NCI-H187 treated with DMSO at 0.1 percent for 48 hours (cell line): ENCODE measurements at regions not wholly inside any gene's neighbourhood (a gene's known extent, or its start where the extent isn't known, plus 50 kb on each side); places are given as distances from the start of the nearest gene placed in this dataset.

Experiments used
- DNase-seq: peaks from one replicate; lab custom pipeline; 2025; lab: John Stamatoyannopoulos, UW

DNA sequence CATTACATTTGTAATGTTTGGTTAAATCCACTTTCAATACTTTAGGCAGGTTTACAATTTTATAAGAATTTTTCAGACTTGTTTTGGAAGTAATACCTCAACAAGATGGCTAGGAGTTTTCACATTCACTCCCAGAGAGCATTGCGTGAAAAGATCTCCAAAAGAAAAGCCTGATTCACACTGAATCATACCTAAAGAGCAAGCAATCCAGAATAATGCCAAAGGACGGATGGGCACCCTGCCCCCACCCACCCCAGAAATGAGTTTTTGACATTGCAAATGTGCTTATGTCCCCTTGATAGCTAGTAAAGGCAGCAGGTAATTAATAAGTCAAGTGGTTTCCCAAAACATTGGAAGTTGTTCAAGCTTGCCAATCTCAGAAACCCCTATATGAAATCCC, 557.7 kb upstream of the TENM3 start:
- no peak for DNase-seq

DNA sequence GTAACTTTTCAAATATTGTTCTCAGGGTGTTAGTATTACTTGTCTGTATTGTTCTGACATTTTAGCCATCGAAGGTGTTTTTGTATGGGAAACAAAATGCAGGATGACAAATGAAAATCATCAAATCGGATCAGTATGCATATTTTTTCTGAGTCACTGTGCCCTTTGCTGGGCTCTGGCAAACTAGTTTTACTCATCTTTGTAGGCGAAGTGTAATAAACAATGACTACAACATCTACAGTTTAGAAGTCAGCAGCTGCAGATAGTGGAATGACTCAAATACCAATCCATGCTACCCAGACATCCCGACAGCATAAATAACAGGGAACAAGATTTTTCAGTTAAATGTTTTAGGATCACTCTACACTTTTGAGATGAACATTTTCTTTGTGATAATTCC, 557.3 kb upstream of the TENM3 start:
- DNase-seq: no peak

DNA sequence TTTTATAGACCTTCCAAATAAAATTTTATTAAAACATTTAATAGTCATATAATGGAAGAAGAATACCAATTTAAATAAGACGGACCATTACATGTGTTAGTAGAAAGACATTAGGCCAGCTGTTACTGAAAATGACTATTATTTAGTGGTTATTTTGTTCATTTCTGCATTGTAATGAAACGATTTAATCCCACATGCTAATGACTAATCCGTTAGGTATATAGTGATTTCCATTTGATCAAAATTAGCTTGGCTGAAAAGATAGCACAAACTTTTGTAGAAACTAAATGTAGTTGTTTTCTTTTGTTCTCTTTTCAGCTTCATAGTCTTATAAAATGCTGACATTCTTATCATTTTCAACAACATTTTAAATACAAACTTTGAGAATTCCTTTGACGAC, 556.1 kb upstream of the TENM3 start:
- no peak for DNase-seq

DNA sequence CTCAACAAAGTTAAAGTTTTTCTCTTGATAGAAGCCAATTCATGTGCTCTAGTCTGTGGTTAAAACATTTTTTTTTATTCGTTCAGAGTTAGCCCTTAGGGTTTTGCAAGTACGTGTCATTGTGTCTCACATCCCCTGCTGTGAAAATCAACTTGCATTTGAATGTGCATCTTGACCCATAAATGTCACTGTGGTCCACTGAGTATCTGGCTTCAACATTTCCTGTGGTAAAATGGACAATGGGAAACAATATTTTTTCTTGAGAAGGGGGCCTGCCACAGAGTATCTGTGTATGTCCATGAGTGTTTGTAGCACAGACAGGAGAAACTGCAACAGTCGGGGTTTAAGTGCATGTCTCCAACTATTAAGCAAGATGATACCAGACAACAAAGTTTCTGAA, 554.8 kb upstream of the TENM3 start:
- no peak for DNase-seq

DNA sequence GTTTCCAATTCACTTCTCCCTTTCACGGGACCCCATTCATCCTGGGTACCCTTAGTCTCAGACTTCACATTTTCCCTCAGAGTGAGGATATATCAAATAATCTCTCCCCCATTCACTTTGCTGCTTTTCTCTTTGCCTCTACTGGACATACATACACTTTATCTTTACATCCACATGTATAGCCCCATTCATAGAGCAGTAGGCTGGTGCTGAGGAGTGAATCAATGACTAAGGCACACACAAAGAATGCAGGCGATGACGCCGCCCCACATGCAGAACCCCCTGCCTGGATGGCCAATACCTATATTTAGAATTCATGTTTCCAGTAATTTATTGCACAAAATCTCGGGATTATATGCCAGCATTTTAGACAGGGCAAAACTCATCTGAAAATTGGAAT, 554.3 kb upstream of the TENM3 start:
- no peak for DNase-seq

DNA sequence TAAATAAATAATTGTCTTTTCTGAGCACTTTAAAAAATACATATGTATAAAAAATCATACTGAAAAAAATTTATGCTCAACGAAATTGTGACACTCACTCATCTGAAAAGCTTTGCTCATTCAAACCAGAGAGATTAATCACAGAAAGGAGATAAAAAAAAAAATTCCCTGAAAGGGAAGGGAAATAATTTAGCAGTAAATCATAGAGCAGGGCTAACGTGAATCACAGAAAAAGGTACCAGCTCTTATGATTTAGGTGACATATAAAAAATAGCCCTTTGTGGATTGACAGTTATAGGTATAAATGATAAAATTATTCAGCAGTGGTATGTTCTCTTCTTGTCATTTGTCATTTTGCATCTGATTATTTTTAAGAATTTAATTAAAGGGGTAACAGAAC, 552.7 kb upstream of the TENM3 start:
- DNase-seq: no peak

DNA sequence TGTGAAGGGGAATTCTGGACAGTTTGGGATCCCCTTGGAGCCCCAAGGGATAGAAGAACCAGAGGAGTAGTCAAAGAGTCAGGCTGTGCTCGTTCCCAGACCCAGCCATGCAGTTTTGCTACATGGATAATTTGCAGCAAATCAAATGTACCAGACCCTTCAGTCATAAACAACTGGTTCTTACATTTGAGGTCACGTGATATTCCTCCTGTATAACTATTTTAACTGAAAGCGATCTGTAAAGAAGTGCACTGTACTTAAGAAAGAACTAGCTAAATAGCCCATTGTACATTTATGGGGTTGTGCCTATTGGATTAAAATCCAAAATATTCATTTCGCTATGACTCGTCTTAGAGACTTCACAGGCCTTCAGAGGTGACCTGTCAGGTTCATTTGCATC, 550.2 kb upstream of the TENM3 start:
- no peak for DNase-seq

DNA sequence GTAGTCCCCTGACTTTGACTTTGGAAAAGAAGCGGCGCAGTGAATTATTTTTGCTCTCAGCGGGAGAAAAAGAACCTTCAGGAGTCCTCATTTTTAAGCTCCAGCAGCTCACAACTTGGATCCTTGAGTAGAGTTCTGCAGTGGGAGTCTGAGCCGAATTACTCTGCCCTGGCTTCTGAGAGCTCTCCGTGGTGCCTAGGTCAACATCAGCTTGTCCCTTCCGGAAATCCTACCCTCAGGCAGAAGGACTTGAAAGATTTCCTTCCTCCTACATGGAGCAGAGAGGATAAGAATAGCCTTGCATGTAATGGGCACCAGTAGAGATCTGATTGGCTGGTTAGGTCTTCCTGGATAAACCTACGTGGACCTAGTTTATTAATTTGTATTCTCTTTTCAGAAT, 549.7 kb upstream of the TENM3 start:
- no peak for DNase-seq

DNA sequence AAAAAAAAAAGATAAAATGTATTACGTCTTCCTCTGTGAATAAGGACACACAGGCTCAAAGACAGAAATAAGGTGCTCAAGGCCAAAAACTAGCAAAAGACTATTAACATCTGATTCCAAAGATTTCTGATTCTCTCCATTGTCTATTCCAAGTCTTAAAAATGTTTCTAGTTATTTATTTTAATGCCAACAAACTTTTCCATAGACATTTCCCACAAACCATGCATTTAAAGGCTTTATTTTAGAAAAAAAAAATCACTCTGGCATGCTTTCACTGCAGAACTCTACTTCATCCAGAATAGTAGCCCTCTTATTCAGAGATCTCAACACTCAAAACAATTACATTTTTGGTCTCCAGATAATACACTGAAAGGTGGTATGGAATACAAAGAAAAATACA, 545.0 kb upstream of the TENM3 start:
- no peak for DNase-seq

DNA sequence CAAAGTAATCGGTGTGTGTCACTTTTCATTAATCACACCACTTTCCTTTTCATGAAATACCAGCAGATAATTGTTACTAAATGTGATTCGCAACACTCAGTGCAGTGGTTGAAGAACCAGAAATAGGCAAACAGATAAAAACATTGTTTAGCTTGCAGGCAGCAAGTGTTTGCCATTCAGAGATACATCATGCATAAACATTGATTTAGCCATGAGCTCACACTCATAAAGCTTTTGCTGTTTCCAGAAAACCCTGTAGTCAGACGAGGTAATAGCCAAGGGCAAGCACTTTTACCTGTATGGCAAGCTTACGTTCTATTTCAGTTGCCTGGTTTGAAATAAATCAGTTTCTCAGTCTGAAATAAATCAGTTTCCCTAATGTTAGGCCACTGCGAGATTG, 542.0 kb upstream of the TENM3 start:
- no peak for DNase-seq

DNA sequence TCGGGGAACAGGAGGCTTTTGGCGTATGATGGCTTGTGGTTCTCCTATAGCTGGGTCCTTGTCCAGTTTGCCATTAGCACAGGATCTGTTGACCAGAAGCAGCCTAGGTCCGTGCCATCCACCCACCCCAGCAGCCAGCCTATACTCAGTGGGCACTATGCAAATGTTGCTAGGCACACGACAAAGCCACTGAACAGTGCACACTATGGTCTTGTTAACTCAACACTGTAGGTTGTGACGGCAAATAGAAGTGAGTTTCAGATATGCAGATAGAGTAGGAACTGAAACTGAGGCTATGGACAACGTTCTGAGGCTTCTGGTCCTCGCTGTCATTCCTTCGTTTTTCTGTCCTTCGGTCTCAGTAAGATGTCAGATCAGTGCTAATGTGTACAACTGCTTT, 541.3 kb upstream of the TENM3 start:
- no peak for DNase-seq

DNA sequence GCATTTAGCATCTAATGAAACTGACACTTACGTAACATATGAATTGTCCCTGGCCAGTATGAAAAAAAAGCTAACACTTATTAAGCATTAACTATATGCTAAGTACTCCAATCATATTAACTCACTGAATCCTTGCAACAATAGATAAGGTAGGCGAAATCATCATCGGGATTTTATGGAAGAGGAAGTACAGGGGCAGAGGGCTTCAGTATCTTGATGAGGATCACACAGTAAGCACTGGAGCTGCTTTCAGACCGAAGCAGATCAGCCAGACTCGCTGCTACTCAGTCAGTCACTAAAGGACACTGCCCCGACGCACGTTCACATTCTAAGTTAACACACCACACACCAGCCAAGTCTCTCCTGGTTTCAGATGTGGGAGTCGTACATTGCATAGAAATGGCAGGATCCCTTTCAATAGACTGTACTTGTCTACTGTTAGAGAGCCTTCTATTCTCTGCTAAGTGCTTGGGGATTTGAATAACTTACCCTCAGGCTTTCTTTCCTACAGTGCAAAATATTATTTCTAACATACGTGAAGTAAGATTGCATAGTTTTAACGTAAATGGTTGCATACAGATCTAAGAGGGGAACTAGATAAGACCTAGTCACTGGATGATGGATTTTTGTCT, 540.2 kb upstream of the TENM3 start:
- DNase-seq: no peak

DNA sequence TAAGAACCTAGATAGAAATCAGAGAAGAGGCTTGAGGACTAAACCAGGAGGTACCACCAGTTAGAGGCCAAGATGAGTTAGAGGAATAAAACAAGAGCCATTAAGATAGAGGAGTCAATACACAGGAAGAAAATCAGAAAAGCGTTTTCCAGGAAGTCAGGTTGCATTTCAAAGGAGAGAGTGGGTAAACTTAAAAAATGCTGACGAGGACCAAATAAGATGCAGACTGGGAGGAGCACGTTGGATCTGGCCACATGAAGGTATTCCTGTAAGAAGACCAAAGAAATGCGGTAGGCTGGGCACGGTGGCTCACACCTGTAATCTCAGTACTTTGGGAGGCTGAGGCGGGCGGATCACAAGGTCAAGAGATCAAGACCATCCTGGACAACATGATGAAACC, 533.1 kb upstream of the TENM3 start:
- no peak for DNase-seq

DNA sequence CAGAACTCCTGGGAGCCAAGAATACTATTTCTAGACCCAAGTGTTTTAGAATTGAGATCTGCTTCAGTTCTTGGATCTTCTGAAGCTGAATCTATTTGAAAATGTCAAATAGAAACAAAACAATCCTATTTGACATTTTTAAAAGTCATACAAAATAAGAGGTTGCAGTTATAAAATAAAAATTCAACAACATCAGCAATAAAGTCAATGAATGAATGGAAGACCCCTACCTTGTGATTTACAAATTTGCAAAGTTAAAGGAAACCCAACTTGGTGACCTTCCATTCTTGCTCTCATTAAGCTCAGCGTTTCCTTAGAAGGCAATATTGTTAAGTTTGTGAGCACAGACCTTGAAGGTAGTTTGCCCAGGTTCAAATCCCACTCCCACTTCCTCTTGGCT, 531.8 kb upstream of the TENM3 start:
- DNase-seq: no peak

DNA sequence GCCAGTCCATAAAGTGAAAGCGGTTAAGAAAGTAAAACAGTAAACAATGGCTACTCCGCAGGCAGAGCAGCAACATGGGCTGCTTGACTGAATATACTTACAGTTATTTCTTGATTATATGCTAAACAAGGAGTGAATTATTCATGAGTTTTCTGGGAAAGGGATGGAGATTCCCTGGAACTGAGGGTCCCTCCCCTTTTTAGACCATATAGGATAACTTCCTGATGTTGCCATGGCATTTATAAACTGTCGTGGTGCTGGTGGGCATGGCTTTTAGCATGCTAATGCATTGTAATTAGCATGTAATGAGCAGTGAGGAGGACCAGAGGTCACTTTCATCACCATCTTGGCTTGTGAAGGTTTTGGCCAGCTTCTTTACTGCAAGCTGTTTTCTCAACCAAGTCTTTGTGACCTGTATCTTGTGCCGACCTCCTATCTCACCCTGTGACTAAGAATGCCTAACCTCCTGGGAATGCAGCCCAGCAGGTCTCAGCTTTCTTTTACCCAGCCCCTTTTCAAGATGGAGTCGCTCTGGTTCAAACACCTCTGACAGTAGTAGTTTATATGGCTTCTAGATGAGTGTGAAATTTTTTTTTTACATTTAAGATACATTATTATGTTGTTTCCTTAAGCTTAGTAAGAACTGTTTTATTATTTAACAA, 514.8 kb upstream of the TENM3 start:
- DNase-seq: no peak

DNA sequence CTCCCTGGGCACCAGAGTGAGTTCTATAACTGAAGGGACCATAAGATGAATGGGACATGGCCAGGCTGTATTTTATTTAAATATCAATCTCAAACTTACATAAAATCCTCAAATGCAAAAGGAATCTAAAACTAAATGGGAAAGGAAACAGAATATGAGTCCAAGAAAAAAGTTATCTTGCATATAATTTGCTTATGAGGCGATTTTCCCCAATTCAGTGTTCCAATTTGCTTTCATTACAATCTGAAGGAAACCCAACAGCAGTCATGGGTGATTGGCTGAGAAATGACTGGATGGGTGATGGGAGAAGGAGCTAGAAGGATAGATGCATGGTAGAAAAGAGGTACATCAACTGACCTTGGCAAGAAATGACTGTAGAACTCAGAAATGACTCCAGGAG, 511.3 kb upstream of the TENM3 start:
- DNase-seq: no peak

DNA sequence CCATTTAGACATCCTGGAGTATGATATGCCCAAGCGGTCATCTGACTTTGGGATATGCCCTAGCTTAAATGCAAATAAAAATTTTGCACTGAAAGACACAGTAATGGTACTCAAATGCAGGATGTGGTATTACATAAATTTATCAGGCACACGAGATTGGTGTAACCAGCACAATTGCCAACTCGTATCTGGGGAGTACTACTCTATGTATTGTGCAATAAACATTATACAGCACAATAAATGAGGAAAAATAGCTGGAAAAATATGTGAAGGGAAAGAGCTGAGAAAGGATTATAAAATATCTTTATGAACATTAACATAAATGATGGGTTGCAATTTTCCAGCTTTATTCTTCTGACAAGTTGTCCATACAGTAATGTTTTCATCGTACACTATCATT, 505.5 kb upstream of the TENM3 start:
- no peak for DNase-seq

DNA sequence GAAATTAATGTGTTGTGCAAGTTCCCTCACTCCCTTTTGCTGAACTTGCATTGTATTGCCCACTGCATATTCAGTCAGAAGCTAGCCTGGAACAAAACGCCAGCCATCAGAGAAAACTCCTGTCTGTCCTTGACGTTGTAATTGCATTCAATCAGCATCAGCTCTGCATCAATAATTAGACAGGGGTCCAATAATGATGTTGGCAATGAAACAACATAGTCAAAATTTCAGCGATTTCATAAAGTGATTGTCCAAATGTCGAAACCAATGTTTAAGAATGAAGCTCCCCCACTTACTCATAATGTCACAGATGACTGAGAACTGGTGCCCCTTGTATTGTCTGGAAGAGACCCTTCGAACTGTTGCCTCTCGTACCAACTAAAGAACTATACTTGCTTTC, 504.2 kb upstream of the TENM3 start:
- DNase-seq: no peak

DNA sequence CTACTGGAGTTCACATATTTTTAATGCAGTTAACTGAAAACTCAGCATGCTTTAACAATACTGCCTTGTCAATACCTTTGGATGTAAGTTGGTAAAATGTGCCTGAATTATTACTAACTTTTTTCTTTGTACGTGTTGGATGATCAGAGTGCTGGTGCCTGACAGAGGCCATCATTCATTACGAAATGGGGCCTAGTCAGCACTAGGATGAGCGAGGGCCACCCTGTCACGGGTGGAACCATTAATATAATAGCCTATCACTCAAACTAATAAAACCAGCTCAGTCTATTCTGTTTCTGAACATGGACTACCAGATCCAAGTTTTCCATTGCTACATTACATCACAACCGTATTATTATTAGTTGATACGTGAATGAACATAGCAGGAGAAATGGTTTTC, 501.7 kb upstream of the TENM3 start:
- no peak for DNase-seq

DNA sequence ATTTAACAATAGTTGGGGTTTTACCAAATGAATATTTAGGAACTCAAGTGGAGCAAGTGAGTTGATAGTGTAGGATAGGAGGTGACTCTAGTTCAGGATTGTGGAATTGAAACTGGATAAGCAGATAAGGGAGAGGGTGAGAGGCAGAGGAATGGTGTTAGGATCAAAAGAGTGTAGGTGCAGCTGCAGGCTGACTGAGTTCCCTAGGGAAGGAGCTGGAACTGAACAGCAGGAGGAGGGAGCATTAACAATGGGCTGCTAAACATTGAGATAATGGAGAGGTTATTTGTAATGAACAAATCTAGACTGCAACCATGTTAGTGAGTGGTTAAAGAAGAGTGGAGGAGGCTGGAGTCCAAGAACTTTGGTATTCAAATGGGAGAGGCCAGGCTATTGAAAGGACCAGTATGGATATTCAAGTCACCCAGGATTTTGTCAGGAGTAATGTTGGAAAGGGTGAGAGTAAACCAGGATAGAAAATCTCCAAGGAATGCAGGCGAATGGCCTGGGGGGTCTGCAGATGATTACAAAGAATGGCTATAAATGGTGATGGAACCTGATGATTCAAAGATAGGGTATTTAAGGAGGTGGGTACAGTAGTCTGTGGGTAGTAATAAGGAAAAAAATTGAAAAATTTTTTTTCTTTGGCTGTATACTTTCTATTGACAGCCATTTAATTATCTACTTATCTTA, 497.1 kb upstream of the TENM3 start:
- DNase-seq: no peak

DNA sequence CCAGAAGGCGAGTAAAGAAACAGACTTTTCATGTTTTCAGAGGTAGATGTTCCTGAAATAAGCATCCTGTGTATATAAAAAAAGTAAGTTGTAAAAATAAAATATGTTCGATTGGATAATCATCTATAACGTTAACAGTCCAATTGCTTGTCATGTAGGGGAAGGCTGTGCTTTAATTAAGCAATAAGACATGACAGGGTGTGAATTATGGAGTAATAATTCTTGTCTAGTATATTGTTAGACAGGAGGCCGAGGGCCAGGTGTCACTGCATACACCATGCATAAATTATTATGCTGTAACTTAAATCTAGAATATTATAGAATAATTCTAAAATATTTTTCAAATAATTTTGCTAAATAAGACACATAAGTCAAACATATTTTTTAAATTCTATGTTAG, 494.6 kb upstream of the TENM3 start:
- no peak for DNase-seq

DNA sequence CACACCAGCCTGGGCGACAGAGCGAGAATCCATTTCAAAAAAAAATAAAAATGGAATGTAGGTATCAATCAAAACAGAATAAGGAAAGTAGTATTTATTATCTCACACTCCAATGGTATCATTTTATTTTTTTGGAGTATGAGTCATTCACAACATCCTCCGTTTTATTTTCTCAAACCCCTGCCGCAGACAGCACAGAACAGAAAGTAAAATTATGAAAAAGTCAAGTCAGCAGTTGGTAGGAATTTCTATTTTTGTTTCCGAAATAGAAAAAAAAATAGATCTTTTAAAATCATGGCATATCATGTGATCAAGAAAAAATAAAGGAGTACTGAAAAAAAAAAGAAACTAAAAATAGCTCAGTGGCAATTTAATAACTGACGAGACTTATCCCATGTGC, 490.7 kb upstream of the TENM3 start:
- no peak for DNase-seq

DNA sequence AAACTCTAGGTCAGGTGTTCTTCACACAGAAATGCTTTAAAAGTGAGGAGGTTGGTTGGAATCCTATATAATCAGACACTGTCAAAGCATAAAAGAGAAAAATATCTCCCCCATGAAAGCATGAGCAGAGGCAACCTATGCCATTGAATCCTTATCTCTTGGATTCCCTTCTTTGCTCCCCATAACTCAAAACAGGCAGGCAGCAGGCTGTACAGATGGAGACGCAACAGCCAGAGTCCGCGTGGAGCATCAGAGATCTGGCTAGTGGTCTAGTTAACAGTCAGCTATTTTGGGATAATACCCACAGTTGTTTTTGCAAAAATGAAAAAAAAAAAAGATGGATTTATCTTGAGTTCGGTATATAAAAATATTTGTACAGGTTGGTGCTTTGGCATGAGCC, 490.0 kb upstream of the TENM3 start:
- DNase-seq: no peak

DNA sequence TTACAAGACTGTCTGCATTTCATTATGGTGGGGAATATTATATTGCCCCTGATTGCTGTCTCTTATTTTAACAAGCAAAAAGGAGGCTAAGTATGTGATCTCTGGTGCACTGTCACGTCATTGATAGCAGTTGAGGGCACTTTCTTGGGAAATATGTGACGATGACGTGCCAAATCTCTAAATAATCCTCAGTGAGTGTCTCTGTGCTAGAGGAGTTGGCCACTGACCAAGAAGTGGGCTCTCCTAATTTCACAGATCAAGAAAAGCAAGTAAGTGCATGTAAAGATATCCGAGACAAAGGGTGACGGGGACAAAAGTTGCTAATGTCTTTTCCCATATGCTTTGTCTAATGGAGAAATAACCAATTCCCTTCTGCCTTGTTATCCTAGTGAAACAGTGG, 487.4 kb upstream of the TENM3 start:
- no peak for DNase-seq
